Parathyroid adenoma (tissue), 2 donors: ENCODE measurements at regions not wholly inside any gene's neighbourhood (a gene's known extent, or its start where the extent isn't known, plus 50 kb on each side); places are given as distances from the start of the nearest gene placed in this dataset.

ENCODE experiments used
- H2AFZ ChIP-seq: fragments of 300-600 bp; sonication (generic); one replicate; pipeline ENCODE4 v1.7.0; 2017; ENCODE audit warnings: antibody characterized with exemption, mild to moderate bottlenecking
- H3K27ac ChIP-seq: fragments of 300-600 bp; sonication (generic); one replicate; pipeline ENCODE4 v1.7.0; 2017
- H3K27me3 ChIP-seq: fragments of 300-600 bp; sonication (generic); one replicate; pipeline ENCODE4 v1.7.0; 2017; ENCODE audit warnings: low read length; ENCODE audit not compliant: control insufficient read depth, insufficient read depth
- H3K36me3 ChIP-seq: fragments of 300-600 bp; sonication (generic); one replicate; pipeline ENCODE4 v1.7.0; 2017; ENCODE audit warnings: low read length; ENCODE audit not compliant: control insufficient read depth, insufficient read depth
- H3K4me1 ChIP-seq: fragments of 300-600 bp; sonication (generic); one replicate; pipeline ENCODE4 v1.7.0; 2017; ENCODE audit warnings: control low read depth
- H3K4me2 ChIP-seq: fragments of 300-600 bp; sonication (generic); one replicate; pipeline ENCODE4 v1.7.0; 2017; ENCODE audit warnings: low read length
- H3K4me3 ChIP-seq: fragments of 300-600 bp; sonication (generic); one replicate; pipeline ENCODE4 v1.7.0; 2017; ENCODE audit warnings: low read depth, low read length
- H3K79me2 ChIP-seq: fragments of 300-600 bp; sonication (generic); one replicate; pipeline ENCODE4 v1.7.0; 2017; ENCODE audit warnings: control low read depth
- H3K9ac ChIP-seq: fragments of 300-600 bp; sonication (generic); one replicate; pipeline ENCODE4 v1.7.0; 2017; ENCODE audit warnings: mild to moderate bottlenecking
- H3K9me3 ChIP-seq: fragments of 300-600 bp; sonication (generic); one replicate; pipeline ENCODE4 v1.7.0; 2017; ENCODE audit warnings: low read length; ENCODE audit not compliant: control insufficient read depth
- TF ChIP-seq, protein P1 (sequence below): fragments of 300-600 bp; sonication (generic); IDR thresholded peaks from one replicate; pipeline ENCODE4 v1.7.0; 2017; ENCODE audit warnings: antibody characterized with exemption, mild to moderate bottlenecking
- donor health status: primary hyperparathyroidism.

DNA sequence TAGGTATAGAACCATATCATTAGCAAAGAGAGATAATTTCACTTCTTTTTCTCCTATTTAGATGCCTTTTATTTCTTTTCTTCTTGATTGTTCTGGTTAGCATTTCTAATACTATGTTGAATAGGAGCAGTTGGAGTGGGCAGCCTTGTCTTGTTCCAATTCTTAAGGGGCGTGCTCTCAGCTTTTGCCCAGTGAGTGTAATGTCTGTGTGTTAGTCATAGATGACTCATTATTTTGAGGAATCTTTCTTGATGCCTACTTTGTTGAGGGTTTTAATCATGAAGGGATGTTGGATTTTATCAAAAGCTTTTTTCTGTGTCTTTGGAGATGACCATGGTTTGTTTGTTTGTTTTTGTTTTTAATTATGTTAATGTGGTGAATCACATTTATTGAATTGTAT, 1453.1 kb upstream of the SLC39A10 start:
- Histone ChIP-seq H3K36me3 (no peaks in the 10 kb centered on the region), H2AFZ (no peak overlapping the region), H3K4me2 (no peak overlapping the region), H3K27ac (no peak overlapping the region), H3K4me1 (no peaks in the 10 kb centered on the region), H3K9me3 (no peaks in the 10 kb centered on the region), H3K27me3 (no peaks in the 10 kb centered on the region), H3K79me2 (no peaks in the 10 kb centered on the region), H3K9ac (no peak overlapping the region), H3K4me3 (no peak overlapping the region)
- TF ChIP-seq, protein P1, sequence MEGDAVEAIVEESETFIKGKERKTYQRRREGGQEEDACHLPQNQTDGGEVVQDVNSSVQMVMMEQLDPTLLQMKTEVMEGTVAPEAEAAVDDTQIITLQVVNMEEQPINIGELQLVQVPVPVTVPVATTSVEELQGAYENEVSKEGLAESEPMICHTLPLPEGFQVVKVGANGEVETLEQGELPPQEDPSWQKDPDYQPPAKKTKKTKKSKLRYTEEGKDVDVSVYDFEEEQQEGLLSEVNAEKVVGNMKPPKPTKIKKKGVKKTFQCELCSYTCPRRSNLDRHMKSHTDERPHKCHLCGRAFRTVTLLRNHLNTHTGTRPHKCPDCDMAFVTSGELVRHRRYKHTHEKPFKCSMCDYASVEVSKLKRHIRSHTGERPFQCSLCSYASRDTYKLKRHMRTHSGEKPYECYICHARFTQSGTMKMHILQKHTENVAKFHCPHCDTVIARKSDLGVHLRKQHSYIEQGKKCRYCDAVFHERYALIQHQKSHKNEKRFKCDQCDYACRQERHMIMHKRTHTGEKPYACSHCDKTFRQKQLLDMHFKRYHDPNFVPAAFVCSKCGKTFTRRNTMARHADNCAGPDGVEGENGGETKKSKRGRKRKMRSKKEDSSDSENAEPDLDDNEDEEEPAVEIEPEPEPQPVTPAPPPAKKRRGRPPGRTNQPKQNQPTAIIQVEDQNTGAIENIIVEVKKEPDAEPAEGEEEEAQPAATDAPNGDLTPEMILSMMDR, result no peak

DNA sequence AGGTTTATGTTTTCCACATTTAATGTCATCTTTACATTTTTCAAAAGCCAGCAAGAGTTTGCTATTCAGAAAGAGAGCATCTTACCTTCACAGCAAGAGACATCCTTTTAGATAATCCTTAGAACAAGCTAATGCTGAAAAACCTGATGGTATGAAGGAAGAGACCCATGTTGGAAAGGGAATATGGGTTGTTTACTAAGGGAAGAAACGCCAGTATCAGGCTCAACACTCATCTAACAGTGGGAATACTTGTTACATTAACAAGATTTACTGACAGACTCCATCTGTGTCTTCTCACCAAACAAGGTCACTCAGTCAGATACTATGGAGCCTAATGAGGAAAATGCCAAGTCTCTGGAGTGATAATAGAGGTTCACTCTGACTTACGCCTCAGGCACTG, 1474.1 kb upstream of the SLC39A10 start:
- Histone ChIP-seq H3K27ac (no peak overlapping the region), H3K36me3 (no peaks in the 10 kb centered on the region), H3K4me1 (no peaks in the 10 kb centered on the region), H3K9ac (no peak overlapping the region), H3K9me3 (no peaks in the 10 kb centered on the region), H2AFZ (no peak overlapping the region), H3K4me3 (no peak overlapping the region), H3K27me3 (no peaks in the 10 kb centered on the region), H3K4me2 (no peak overlapping the region), H3K79me2 (no peaks in the 10 kb centered on the region)
- TF ChIP-seq, protein P1, result no peak

DNA sequence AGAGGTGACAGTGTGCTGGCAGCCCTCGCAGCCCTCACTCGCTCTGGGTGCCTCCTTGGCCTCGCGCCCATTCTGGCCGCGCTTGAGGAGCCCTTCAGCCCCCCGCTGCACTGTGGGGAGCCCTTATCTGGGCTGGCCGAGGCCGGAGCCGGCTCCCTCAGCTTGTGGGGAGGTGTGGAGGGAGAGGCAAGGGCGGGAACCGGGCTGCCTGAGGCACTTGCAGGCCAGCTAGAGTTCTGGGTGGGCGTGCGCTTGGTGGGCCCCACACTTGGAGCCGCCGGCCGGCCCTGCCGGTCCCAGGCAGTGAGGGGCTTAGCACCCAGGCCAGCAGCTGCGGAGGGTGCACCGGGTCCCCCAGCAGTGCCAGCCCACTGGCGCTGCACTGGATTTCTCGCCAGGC, 1480.9 kb upstream of the SLC39A10 start:
- H2AFZ ChIP-seq, result no peak overlapping the region
- H3K36me3 ChIP-seq, result no peaks in the 10 kb centered on the region
- TF ChIP-seq, protein P1, result no peak
- no peak overlapping the region for H3K9ac ChIP-seq
- H3K4me3 ChIP-seq, result no peak overlapping the region
- no peaks in the 10 kb centered on the region for H3K79me2 ChIP-seq
- no peaks in the 10 kb centered on the region for H3K4me1 ChIP-seq
- no peaks in the 10 kb centered on the region for H3K9me3 ChIP-seq
- H3K27ac ChIP-seq, result no peak overlapping the region
- no peaks in the 10 kb centered on the region for H3K27me3 ChIP-seq
- no peak overlapping the region for H3K4me2 ChIP-seq

DNA sequence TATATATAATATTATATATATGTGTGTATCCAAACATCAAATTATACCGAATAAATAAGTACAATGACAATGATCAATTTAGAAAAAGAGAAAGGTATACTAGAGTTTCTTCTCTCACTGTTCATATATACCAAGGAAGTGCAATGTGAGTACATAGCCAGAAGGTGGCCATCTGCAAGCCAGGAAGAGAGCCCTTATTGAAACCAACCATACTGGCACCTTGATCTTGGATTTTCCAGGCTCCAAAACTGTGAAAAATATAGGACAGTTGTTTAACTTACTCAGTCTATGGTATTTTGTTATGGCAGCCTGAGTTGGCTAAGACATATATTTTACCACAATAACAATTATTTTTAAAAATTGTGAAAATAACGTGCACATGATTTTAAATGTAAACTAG, 1490.2 kb upstream of the SLC39A10 start:
- H3K4me3 ChIP-seq, result no peak overlapping the region
- H2AFZ ChIP-seq, result no peak overlapping the region
- H3K4me2 ChIP-seq, result no peak overlapping the region
- H3K4me1 ChIP-seq, result no peaks in the 10 kb centered on the region
- no peak overlapping the region for H3K9ac ChIP-seq
- H3K27me3 ChIP-seq, result no peaks in the 10 kb centered on the region
- no peak overlapping the region for H3K27ac ChIP-seq
- H3K79me2 ChIP-seq, result no peaks in the 10 kb centered on the region
- TF ChIP-seq, protein P1, result no peak
- no peaks in the 10 kb centered on the region for H3K36me3 ChIP-seq
- H3K9me3 ChIP-seq, result no peaks in the 10 kb centered on the region

DNA sequence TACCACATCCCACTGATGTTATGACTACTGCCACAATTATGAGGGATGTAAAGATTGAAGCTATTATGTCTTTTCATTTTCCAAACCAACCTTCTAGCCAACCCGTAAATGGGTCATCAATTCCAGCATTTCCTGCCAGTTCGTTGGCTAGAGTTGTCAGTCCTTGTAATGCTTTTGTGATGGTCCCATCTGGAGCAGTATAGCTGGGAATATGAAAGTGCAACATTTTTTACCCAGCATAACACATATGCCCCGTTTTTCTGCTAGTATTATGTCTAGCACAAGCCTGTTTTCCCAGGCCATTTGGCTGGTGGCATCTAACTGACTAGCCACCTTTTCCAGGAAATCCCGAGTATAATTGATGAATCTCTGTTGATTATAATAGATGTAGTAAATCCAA, 1501.6 kb upstream of the SLC39A10 start:
- H2AFZ ChIP-seq, result no peak overlapping the region
- H3K4me1 ChIP-seq, result no peaks in the 10 kb centered on the region
- TF ChIP-seq, protein P1, result no peak
- H3K4me3 ChIP-seq, result no peak overlapping the region
- H3K27ac ChIP-seq, result no peak overlapping the region
- H3K79me2 ChIP-seq, result no peaks in the 10 kb centered on the region
- H3K9me3 ChIP-seq, result peaks cover 3% of the 10 kb centered on the region
- no peak overlapping the region for H3K9ac ChIP-seq
- H3K4me2 ChIP-seq, result no peak overlapping the region
- no peaks in the 10 kb centered on the region for H3K27me3 ChIP-seq
- H3K36me3 ChIP-seq, result no peaks in the 10 kb centered on the region
